NT2/D1 (cell line): ENCODE measurements at regions not wholly inside any gene's neighbourhood (a gene's known extent, or its start where the extent isn't known, plus 50 kb on each side); places are given as distances from the start of the nearest gene placed in this dataset.

Source experiments
- DNase-seq: peaks from one replicate; pipeline ENCODE4 v3.0.0-alpha.2; 2011; ENCODE audit warnings: low read depth, low spot score
- H3K27me3 ChIP-seq: 2 replicates; pipeline ENCODE4 v1.6.0; 2011; ENCODE audit warnings: mild to moderate bottlenecking; ENCODE audit not compliant: insufficient read length, insufficient read depth
- H3K36me3 ChIP-seq: 2 replicates; pipeline ENCODE4 v1.6.1; 2011; ENCODE audit warnings: mild to moderate bottlenecking, low read length, mixed read lengths; ENCODE audit not compliant: insufficient read depth, insufficient read length
- H3K4me1 ChIP-seq: 2 replicates; pipeline ENCODE4 v1.5.1; 2011; ENCODE audit not compliant: insufficient read depth, insufficient read length
- H3K4me3 ChIP-seq: 2 replicates; pipeline ENCODE4 v1.5.1; 2011; ENCODE audit warnings: low read depth; ENCODE audit not compliant: insufficient read length
- H3K9ac ChIP-seq: 2 replicates; pipeline ENCODE4 v1.6.0; 2011; ENCODE audit warnings: low read depth; ENCODE audit not compliant: insufficient read length
- H3K9me3 ChIP-seq: 2 replicates; pipeline ENCODE4 v1.5.1; 2011; ENCODE audit warnings: mild to moderate bottlenecking, low read length; ENCODE audit not compliant: insufficient read depth
- SUZ12 ChIP-seq: IDR thresholded peaks from 2 replicates; pipeline ENCODE4 v1.6.1; 2011; ENCODE audit not compliant: insufficient read length, insufficient read depth; ENCODE audit errors: extremely low read depth
- YY1 ChIP-seq: IDR thresholded peaks from 2 replicates; pipeline ENCODE4 v1.6.1; 2011; ENCODE audit not compliant: insufficient read length, insufficient read depth
- ZNF274 ChIP-seq: IDR thresholded peaks from 2 replicates; pipeline ENCODE4 v1.6.1; 2011; ENCODE audit warnings: mild to moderate bottlenecking, low read depth, low read length

GRCh38 chr4:23122666-23123400 lies 430.1 kb downstream of the GBA3 start:
- H3K9ac ChIP-seq = no peak overlapping the region
- H3K4me1 ChIP-seq = no peaks in the 10 kb centered on the region
- H3K27me3 ChIP-seq = no peaks in the 10 kb centered on the region
- no peak overlapping the region for H3K4me3 ChIP-seq
- no peaks in the 10 kb centered on the region for H3K36me3 ChIP-seq
- TF ChIP-seq ZNF274 = no peak
- no peak for TF ChIP-seq YY1
- DNase-seq = no peak
- no peaks in the 10 kb centered on the region for H3K9me3 ChIP-seq

GRCh38 chr4:23120374-23120773 lies 427.6 kb downstream of the GBA3 start:
- Histone ChIP-seq H3K36me3 (no peaks in the 10 kb centered on the region), H3K9me3 (no peaks in the 10 kb centered on the region), H3K27me3 (no peaks in the 10 kb centered on the region), H3K4me1 (no peaks in the 10 kb centered on the region), H3K4me3 (no peak overlapping the region), H3K9ac (no peak overlapping the region)
- TF ChIP-seq SUZ12 (no peak), YY1 (no peak), ZNF274 (no peak)
- no peak for DNase-seq

GRCh38 chr4:23117826-23118225 lies 425.1 kb downstream of the GBA3 start:
- H3K4me1 ChIP-seq = no peaks in the 10 kb centered on the region
- no peak for DNase-seq
- no peaks in the 10 kb centered on the region for H3K27me3 ChIP-seq
- no peaks in the 10 kb centered on the region for H3K9me3 ChIP-seq
- TF ChIP-seq ZNF274 (no peak), SUZ12 (no peak), YY1 (no peak)
- H3K4me3 ChIP-seq = no peak overlapping the region
- H3K36me3 ChIP-seq = no peaks in the 10 kb centered on the region
- no peak overlapping the region for H3K9ac ChIP-seq

- no peaks in the 10 kb centered on the region for H3K9me3 ChIP-seq
- H3K9ac ChIP-seq = no peak overlapping the region
- no peaks in the 10 kb centered on the region for H3K36me3 ChIP-seq
- TF ChIP-seq YY1 = no peak
- no peak for TF ChIP-seq SUZ12
- H3K4me3 ChIP-seq = no peak overlapping the region
- no peak for DNase-seq
- H3K27me3 ChIP-seq = no peaks in the 10 kb centered on the region
- H3K4me1 ChIP-seq = no peaks in the 10 kb centered on the region
These were observed 421.8 kb downstream of the GBA3 start for GRCh38 chr4:23114538-23114937.

- Histone ChIP-seq H3K9me3 (no peaks in the 10 kb centered on the region), H3K36me3 (no peaks in the 10 kb centered on the region), H3K9ac (no peak overlapping the region), H3K27me3 (no peaks in the 10 kb centered on the region), H3K4me3 (no peak overlapping the region), H3K4me1 (no peaks in the 10 kb centered on the region)
- TF ChIP-seq SUZ12 (no peak), ZNF274 (no peak), YY1 (no peak)
- DNase-seq = no peak
These were observed 420.4 kb downstream of the GBA3 start for GRCh38 chr4:23113104-23113503.

GRCh38 chr4:23106516-23106915 lies 413.8 kb downstream of the GBA3 start:
- no peak for DNase-seq
- Histone ChIP-seq H3K9me3 (0 out of 2 replicates have a peak, but pooled peaks cover under 1% of the 10 kb centered on the region), H3K4me3 (no peak overlapping the region), H3K9ac (no peak overlapping the region), H3K4me1 (no peaks in the 10 kb centered on the region), H3K36me3 (no peaks in the 10 kb centered on the region), H3K27me3 (no peaks in the 10 kb centered on the region)
- TF ChIP-seq YY1 (no peak), SUZ12 (no peak), ZNF274 (no peak)

GRCh38 chr4:23105759-23106370 lies 413.1 kb downstream of the GBA3 start:
- Histone ChIP-seq H3K4me3 (no peak overlapping the region), H3K27me3 (no peaks in the 10 kb centered on the region), H3K36me3 (no peaks in the 10 kb centered on the region), H3K9me3 (peaks cover 6% of the 10 kb centered on the region; the same call in 1 of the 2 replicates), H3K4me1 (no peaks in the 10 kb centered on the region), H3K9ac (no peak overlapping the region)
- no peak for DNase-seq
- TF ChIP-seq YY1 (no peak), SUZ12 (no peak), ZNF274 (no peak)

GRCh38 chr4:23097251-23097650 lies 404.5 kb downstream of the GBA3 start:
- no peak for TF ChIP-seq ZNF274
- no peak for TF ChIP-seq SUZ12
- no peak for TF ChIP-seq YY1
- Histone ChIP-seq H3K36me3 (no peaks in the 10 kb centered on the region), H3K27me3 (no peaks in the 10 kb centered on the region), H3K4me1 (no peaks in the 10 kb centered on the region), H3K9me3 (peaks cover 18% of the 10 kb centered on the region), H3K9ac (no peak overlapping the region), H3K4me3 (no peak overlapping the region)
- DNase-seq = no peak
